ENCODE measurements at regions not wholly inside any gene's neighbourhood (a gene's known extent, or its start where the extent isn't known, plus 50 kb on each side); places are given as distances from the start of the nearest gene placed in this dataset.

GRCh38 chr6:144434308-144434990 is 149.3 kb downstream of the UTRN start:
- TF ChIP-seq, protein P1, sequence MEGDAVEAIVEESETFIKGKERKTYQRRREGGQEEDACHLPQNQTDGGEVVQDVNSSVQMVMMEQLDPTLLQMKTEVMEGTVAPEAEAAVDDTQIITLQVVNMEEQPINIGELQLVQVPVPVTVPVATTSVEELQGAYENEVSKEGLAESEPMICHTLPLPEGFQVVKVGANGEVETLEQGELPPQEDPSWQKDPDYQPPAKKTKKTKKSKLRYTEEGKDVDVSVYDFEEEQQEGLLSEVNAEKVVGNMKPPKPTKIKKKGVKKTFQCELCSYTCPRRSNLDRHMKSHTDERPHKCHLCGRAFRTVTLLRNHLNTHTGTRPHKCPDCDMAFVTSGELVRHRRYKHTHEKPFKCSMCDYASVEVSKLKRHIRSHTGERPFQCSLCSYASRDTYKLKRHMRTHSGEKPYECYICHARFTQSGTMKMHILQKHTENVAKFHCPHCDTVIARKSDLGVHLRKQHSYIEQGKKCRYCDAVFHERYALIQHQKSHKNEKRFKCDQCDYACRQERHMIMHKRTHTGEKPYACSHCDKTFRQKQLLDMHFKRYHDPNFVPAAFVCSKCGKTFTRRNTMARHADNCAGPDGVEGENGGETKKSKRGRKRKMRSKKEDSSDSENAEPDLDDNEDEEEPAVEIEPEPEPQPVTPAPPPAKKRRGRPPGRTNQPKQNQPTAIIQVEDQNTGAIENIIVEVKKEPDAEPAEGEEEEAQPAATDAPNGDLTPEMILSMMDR (IDR thresholded peaks at IDR 0.05; ENCODE audit: low read depth, low read length, missing input control) = no peak
- TF ChIP-seq ZBTB33 (IDR thresholded peaks at IDR 0.05) (no peak), MAX (IDR thresholded peaks at IDR 0.05) (no peak), FOXA1 (IDR thresholded peaks at IDR 0.05) (no peak), TAF1 (conservative IDR thresholded peaks at IDR 0.05) (no peak), YY1 (IDR thresholded peaks at IDR 0.05) (no peak), JUND (IDR thresholded peaks at IDR 0.05) (no peak), RAD21 (IDR thresholded peaks at IDR 0.05) (no peak)
- TF ChIP-seq, protein P2, sequence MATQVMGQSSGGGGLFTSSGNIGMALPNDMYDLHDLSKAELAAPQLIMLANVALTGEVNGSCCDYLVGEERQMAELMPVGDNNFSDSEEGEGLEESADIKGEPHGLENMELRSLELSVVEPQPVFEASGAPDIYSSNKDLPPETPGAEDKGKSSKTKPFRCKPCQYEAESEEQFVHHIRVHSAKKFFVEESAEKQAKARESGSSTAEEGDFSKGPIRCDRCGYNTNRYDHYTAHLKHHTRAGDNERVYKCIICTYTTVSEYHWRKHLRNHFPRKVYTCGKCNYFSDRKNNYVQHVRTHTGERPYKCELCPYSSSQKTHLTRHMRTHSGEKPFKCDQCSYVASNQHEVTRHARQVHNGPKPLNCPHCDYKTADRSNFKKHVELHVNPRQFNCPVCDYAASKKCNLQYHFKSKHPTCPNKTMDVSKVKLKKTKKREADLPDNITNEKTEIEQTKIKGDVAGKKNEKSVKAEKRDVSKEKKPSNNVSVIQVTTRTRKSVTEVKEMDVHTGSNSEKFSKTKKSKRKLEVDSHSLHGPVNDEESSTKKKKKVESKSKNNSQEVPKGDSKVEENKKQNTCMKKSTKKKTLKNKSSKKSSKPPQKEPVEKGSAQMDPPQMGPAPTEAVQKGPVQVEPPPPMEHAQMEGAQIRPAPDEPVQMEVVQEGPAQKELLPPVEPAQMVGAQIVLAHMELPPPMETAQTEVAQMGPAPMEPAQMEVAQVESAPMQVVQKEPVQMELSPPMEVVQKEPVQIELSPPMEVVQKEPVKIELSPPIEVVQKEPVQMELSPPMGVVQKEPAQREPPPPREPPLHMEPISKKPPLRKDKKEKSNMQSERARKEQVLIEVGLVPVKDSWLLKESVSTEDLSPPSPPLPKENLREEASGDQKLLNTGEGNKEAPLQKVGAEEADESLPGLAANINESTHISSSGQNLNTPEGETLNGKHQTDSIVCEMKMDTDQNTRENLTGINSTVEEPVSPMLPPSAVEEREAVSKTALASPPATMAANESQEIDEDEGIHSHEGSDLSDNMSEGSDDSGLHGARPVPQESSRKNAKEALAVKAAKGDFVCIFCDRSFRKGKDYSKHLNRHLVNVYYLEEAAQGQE (IDR thresholded peaks at IDR 0.05) = no peak

Data from liver (tissue), 3 donors.